HG02885 (cell line): ENCODE measurements at regions not wholly inside any gene's neighbourhood (a gene's known extent, or its start where the extent isn't known, plus 50 kb on each side); places are given as distances from the start of the nearest gene placed in this dataset.

Experiments used
- ATAC-seq: cut with Tn5 transposase; IDR thresholded peaks from one replicate; pipeline ENCODE4 v1.9.1; 2021; ENCODE audit warnings: mild to moderate bottlenecking; ENCODE audit not compliant: unreplicated experiment, poor library complexity

GRCh38 chr9:91038483-91039124, 237.0 kb downstream of the SYK start:
- no peak for ATAC-seq

GRCh38 chr9:91039125-91039834, 237.7 kb downstream of the SYK start:
- ATAC-seq, result no peak

DNA sequence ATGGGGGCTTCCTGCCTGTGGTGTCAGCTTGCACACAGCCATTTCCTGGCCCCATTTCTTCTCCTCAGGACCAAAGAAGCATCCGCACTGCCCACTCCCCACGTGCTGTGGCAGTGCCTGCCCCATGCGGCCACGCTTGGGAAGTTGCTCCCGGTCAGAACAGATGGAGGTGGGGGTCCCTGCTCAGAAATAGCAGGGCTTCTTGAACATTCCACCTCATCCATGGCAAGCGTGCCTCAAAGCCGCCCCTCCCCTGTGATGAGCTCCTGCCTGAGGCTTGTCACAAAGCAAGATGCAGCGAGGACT, 238.2 kb downstream of the SYK start:
- ATAC-seq, result no peak

DNA sequence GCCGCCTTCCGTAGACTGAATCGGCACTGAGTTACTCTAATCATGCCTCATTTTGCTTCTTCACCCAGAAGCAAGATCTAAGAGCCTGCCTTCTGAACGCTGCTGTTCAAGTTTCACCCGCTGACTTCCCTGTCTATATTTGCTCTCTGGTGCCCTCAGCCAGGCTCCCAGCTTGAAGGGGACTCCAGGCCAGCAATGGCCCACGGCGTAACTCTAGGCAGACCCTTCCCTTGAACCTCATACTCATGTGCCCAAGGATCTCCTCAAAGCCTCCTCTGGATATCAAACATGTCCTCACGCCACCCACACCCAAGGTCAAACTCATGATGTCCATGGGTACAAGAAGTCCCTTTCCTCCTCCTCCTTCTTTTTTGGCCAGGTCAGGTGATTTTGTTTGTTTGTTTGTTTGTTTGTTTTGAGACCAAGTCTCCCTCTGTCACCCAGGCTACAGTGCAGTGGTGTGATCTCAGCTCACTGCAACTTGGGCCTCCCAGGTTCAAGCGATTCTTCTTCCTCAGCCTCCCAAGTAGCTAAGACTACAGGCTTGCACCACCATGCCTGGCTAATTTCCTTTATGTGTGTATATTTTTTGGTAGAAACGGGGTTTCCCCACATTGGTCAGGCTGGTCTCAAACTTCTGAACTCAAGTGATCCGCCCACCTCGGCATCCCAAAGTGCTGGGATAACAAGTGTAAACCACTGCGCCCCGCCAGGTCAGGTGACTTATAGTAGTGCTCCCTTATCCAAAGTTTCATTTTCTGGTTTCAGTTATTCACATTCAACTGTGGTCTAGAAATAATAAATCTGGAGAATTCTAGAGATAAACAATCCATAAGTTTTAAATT, 239.0 kb downstream of the SYK start:
- no peak for ATAC-seq

DNA sequence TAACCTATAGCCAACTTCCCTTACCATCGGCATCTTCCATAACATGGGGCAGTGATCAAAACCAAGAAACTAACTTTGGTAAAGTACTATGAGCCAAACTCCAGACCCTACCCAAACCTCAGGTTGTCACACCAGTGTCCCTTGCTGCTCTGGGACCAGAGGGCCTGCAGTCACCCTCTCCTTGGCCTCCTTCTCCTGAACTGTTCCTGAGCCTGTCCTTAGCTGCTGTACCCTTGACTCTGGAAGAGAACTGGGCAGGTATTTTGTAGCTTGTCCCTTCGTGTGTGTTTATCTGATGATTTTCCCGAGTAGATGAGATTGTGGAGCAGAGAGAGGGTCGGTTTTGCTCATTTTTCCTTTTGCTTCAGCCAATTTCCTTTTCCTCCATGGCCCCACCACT, 240.4 kb downstream of the SYK start:
- ATAC-seq, result no peak

DNA sequence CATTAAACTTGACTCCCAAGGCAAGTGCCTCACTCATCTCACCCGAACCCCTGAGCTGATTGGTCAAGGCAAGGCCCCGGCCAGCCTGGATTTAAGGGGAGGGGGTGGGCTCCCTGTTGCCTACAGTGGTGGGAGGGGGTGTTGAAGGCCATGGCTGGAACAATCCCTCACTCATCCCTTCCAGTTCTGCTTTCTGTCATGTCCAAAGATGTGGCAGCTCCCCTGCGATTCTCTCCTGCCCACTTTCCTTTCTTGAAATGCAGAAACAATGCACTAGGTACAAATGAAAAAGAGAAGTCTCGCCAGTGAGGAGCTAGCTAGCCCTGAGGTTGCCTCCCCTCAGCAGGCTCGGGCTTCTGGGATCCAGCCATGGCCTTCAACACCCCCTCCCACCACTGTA, 240.9 kb downstream of the SYK start:
- no peak for ATAC-seq

GRCh38 chr9:91043056-91043810, 241.6 kb downstream of the SYK start:
- no peak for ATAC-seq

DNA sequence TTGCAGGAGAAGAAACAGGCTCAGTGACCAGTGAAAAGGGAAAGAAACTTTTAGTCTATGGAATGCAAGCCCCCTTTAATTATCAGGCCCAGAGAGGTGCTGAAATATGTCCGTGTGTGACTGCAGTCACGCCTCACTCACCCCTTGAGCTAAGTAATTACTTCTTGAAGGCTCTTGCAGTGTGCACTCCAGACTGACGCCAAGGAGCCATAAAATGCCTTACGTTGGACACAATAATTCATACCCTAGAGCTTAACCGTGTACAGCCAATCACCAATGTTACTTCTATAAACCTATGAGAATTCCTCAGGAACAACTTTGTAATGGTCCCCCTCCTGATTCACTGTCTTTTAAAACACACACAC, 242.2 kb downstream of the SYK start:
- no peak for ATAC-seq

DNA sequence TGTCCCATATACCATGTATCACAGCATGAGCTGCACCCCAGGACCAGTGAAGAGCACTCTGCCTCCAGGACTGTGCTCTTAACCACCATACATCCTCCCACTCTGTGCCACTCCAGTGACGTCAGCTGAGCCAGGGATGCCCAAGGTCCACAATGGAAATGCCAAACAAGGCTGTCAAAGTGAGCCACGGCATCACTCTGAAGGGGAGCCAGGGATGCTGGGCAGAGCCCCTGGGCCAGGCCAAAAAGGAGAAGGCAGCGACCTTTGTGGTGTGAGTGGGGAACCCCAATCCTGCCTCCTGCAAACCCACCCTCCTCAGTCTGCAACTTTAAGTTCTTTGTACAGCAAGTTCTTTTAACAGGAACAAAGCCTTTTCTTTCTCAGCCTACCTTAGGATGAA, 242.7 kb downstream of the SYK start:
- no peak for ATAC-seq

DNA sequence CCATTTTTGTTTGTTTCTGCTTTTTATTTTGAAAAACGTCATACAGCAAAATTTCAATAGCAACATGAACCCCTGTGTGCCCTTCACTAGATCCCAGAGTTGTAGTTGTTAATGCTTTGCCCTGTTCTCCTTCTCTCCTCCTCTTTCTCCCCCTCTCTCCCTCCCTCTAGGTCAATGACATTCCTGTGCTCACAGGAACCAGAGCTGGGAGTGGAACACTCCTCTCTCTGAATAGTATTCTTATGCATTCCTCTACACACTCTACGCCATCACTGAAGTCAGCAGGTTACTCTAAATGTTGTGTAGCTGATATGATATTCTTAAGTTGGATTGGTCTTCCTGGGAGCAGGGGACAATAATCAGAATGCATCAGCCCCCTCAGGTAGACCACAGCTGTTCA, 243.4 kb downstream of the SYK start:
- ATAC-seq, result no peak

- no peak for ATAC-seq
Measured at GRCh38 chr9:91047529-91047928, 245.9 kb downstream of the SYK start.

GRCh38 chr9:91047993-91048607, 246.5 kb downstream of the SYK start:
- ATAC-seq, result no peak

GRCh38 chr9:91048749-91049148, 247.1 kb downstream of the SYK start:
- no peak for ATAC-seq

DNA sequence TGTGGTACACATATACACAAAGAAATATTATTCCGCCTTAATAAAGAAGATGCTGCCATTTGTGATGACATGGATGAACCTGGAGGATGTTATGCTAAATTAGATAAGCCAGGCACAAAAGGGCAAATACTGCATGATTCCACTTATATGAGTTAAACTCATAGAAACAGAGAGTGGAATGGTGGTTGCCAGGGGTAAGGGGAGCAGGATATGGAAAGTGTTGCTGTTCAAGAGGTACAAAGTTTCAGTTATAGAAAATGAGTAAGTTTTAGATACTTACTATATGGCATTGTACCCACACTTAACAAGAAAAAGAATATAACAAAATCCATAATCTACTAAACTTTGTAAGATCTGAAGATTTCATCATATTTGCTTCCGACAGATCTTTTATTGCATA, 252.2 kb downstream of the SYK start:
- no peak for ATAC-seq

DNA sequence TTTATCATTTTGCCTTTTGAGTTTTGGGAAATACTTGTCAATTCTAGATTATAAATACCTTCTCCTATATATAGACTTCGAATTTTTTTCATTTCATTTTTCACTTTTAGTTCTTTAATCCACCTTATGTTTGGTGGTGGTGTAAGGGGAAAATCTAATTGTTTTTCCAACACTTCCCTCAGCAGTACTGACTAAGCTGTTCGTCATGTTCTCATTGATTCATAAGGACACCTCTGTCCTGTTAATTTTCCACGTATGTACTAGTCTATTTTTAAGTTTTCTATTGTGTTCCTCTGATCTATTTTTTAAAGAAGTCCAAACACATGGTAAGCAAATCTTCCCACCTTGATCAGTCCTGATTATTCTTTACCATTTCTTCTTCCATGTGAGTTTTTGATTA, 254.2 kb downstream of the SYK start:
- ATAC-seq, result no peak

- ATAC-seq, result no peak
Measured at GRCh38 chr9:91056486-91056885, 254.9 kb downstream of the SYK start.

DNA sequence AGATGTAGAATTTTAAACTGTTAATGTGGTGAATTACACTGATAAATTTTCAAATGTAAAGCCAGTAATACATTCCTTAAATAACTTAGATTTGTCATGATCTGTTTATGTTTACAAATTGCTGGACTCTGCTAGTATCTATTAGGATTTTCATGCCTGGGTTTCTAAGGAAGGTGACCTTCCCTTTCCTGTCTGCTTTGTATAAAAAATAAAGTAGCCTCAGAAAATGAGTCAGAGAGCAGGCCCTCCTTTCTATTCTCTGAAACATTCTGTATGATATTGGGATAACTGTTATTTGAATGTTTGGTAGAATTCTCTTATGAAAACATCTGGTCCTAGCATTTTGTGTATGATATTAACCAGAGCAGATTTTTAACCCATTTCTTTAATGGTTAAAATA, 255.3 kb downstream of the SYK start:
- ATAC-seq, result no peak

GRCh38 chr9:91059713-91060112, 258.1 kb downstream of the SYK start:
- no peak for ATAC-seq

DNA sequence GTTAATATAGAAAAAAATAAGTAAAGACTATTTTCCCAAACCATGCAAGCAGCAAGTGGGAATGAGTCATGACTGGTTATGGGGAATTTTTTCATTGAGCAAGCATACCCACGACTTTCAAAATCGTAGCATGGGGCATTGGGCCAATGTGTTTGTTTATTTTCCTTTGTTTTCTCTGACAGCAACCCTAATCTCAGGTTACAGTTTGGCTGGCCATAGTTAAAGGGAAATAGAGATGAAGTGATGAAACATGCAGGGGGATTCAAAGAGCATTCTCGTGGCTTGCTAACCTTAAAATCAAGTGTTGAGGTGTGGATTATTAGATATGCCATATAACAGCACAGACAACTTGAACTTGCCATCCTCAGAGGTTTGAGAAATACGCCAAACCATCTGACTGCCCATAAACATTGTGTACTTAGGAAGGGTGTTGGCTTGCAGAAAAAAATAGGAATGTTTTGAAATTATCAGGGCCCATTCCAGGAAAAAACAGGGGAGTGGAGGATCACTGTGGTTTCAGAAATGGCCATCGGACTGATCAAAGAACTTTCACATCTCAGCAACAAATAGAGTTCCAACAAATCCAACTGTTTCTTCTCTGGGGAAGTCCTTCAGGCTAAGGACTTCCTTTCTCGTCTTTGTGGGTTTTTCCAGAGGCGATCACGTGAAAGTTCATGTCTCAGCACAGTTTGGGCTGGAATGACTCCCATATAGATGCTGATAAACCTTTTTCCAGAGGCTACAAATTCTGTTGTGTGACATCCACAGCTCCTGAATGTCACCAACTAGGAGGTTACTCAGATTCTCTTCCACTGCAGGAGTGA, 259.1 kb downstream of the SYK start:
- no peak for ATAC-seq

DNA sequence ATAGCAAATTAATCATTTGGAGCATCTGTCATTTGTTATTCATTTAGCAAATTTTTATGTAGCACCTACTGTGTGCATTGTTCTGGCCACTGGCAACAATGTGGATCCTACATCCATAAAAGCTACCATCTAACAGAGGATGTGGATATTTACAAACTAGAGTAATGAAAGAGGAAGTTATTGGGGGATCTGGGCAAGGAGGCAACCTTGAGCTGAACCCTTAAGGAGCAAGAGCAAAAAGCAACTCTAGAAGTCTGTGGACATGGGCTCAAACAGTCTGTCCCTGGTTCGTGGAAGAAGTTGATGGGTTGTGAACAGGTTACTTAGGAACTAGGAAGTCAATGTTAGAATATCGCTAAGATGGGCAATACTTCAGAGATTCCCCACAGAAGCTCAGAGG, 259.9 kb downstream of the SYK start:
- no peak for ATAC-seq
